GM12873 (cell line): ENCODE measurements at regions not wholly inside any gene's neighbourhood (a gene's known extent, or its start where the extent isn't known, plus 50 kb on each side); places are given as distances from the start of the nearest gene placed in this dataset.

ENCODE experiments used
- TF ChIP-seq, protein P1 (sequence below): IDR thresholded peaks from 2 replicates; pipeline ENCODE4 v1.5.1; 2012; ENCODE audit warnings: low read depth, mild to moderate bottlenecking, moderate library complexity, low read length, control low read depth; ENCODE audit not compliant: insufficient read depth; ENCODE audit errors: missing control alignments

DNA sequence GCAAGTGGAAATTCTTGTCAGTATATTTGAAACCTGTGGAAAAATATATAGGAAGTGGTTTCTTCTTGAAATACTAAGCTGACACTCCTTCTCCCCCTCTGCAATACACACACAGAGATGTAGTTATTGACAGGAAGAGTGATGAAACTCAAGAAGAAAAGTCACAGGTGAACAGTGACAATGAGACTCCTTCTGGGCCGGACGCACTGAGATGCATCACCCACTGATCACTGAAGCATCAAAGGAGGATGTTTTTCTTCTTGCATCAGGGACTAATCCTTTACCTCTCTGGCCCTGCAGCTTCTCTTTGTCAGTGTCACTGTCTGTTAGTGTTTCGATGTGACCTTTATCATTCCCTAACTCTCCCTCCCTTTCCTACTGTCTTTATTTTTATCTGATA, 1864.2 kb upstream of the C9orf72 start:
- TF ChIP-seq, protein P1, sequence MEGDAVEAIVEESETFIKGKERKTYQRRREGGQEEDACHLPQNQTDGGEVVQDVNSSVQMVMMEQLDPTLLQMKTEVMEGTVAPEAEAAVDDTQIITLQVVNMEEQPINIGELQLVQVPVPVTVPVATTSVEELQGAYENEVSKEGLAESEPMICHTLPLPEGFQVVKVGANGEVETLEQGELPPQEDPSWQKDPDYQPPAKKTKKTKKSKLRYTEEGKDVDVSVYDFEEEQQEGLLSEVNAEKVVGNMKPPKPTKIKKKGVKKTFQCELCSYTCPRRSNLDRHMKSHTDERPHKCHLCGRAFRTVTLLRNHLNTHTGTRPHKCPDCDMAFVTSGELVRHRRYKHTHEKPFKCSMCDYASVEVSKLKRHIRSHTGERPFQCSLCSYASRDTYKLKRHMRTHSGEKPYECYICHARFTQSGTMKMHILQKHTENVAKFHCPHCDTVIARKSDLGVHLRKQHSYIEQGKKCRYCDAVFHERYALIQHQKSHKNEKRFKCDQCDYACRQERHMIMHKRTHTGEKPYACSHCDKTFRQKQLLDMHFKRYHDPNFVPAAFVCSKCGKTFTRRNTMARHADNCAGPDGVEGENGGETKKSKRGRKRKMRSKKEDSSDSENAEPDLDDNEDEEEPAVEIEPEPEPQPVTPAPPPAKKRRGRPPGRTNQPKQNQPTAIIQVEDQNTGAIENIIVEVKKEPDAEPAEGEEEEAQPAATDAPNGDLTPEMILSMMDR = no peak

DNA sequence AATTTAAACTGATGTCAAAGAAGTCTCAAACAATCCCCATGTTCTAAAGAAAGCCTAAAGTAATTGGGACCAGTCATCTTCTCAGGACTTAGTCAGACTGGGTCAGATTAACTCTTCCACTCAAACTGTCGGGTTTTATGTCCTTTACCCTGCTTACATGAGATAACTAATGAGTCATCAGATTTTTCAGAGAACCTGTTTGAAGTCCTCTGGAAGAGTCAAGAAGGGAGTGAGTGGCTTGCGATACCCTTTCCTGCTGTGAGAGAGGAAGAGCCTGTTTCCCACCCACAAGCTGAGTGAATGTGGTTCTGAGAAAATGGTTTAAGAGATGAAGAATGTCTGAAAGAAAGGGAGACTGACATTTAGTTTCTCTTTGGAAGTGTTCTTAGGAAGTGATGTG, 1866.7 kb upstream of the C9orf72 start:
- TF ChIP-seq, protein P1 = no peak

DNA sequence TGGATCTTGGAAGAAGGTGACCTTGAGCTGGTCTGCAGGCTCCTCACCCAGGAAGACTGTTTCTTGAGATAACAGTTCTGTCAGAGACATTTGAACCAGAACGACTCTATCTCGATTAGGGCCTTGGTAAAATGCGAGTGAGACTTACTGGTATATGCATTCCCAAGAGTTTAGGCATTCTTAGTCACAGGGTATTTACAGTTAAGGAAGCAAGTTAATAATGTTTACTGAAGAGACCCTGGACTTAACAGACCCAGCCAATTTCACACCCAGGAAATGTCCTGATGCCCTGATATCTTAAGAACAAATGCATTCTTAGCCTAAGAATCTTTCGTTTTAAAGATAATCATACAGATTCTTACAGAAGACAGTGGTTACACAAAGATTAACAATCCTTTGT, 1867.2 kb upstream of the C9orf72 start:
- TF ChIP-seq, protein P1 = no peak

DNA sequence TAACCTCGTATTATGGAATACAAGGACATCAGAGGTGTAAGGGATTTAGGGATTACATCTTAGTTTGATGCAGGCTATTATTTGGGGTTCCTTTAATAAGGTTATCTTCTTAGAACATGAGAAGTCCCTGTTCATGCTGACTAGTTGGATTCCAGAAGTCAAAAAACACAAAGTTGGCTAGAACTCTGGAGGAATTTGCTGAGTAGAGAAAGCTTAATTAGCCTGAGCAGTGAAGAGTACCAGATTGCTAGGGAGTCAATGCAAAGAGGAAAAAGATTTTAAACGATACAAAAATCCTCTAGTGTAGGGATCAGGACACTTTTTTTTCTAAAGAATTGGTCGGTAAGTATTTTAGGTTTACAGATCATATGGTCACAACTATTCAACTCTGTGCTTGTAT, 1872.5 kb upstream of the C9orf72 start:
- TF ChIP-seq, protein P1 = no peak

DNA sequence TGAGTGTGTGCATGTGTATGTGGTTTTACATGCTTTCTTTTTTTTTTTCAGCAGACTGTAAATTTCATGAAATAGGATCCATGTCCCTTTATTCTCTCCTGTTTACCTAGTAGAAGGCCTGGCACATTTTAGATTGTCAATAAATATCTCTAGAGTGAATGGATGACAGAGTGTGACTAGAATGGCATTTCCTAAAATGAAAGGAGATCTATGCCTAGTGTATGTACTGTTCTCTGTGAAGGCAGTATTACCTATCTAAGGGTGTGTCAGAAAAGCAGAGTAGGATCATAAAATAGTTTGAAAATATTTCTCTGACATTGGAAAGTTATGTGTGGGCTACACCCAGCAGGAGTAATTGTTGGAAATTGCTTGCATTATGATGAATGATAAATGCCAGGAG, 1876.0 kb upstream of the C9orf72 start:
- TF ChIP-seq, protein P1 = no peak

DNA sequence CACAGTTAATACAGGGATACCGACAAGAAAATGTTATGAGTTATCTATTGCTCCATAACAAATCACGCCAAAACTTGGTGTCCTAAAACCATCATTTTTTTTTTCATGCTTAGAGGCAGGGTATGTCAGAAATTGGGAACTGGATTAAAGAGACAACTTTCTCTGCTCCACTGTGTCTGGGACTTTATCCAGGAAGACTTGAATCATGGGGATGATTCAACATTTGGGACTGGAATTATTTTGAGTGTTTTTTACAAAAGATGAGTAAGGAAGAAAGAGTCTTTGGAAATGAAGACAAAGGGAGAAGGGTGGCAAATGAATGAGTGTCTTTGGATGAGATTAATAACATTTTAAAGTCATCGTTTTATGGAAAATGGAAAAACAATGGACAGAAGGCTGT, 1883.7 kb upstream of the C9orf72 start:
- TF ChIP-seq, protein P1 = no peak

DNA sequence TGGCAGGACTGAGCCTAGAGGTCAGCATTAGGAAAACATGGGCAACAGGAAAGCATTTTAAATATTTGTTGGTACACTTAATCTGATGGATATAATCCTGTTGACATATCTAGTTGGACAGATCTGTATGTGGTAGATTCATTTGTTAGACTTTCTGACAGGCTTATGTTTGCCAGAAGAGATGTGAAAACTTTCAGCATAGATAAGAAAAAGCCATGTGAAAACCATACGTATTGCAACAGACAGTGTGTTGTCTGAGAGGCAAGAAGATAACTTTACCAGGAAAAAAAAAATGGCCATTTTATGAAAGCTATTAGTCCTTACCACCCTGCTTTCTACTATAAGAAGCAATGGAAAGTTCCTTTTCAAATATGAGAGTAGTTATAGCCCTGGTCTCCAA, 1902.2 kb upstream of the C9orf72 start:
- TF ChIP-seq, protein P1 = no peak
